Heart left ventricle (tissue), 16 donors: ENCODE measurements at regions not wholly inside any gene's neighbourhood (a gene's known extent, or its start where the extent isn't known, plus 50 kb on each side); places are given as distances from the start of the nearest gene placed in this dataset.

Source experiments
- ATAC-seq, 4 donors: fragments of 200-7000 bp; cut with Tn5 transposase; one replicate each; pipeline ENCODE4 v1.9.1; 2020 to 2022; ENCODE audit warnings: moderate library complexity in 4 of 4, mild to moderate bottlenecking in 3 of 4, moderate number of reproducible peaks in 1 of 4
- DNase-seq, 5 donors: peaks; one replicate each; pipeline ENCODE4 v3.0.0-alpha.2; 2020
- H3K27ac ChIP-seq, 12 donors: fragments of 200-600 bp; sonication (generic) in 4 of 12; one replicate each; pipeline versions ENCODE4 v1.5.0 to v1.8.0; 2016 to 2022; ENCODE audit warnings: mild to moderate bottlenecking in 2 of 12
- H3K27me3 ChIP-seq, 9 donors: fragments of 200-600 bp; sonication (generic) in 2 of 9; one replicate each; pipeline versions ENCODE4 v1.5.1 to v1.8.0; 2016 to 2022; ENCODE audit warnings: mild to moderate bottlenecking in 3 of 9
- H3K36me3 ChIP-seq, 9 donors: fragments of 200-600 bp; sonication (generic) in 2 of 9; one replicate each; pipeline versions ENCODE4 v1.5.0 to v1.8.0; 2018 to 2022; ENCODE audit warnings: mild to moderate bottlenecking in 2 of 9
- H3K4me1 ChIP-seq, 12 donors: fragments of 200-600 bp; sonication (generic) in 4 of 12; one replicate each; pipeline versions ENCODE4 v1.5.0 to v1.8.0; 2016 to 2022; ENCODE audit warnings: mild to moderate bottlenecking in 3 of 12
- H3K4me3 ChIP-seq, 12 donors: fragments of 200-600 bp; sonication (generic) in 4 of 12; one replicate each; pipeline versions ENCODE4 v1.5.0 to v1.8.0; 2017 to 2022; ENCODE audit warnings: mild to moderate bottlenecking in 9 of 12, moderate library complexity in 4 of 12
- H3K9me3 ChIP-seq, 12 donors: fragments of 200-600 bp; sonication (generic) in 4 of 12; one replicate each; pipeline versions ENCODE4 v1.5.0 to v1.8.0; 2016 to 2022; ENCODE audit warnings: mild to moderate bottlenecking in 1 of 12
- CTCF ChIP-seq, 12 donors: fragments of 200-600 bp; sonication (generic) in 4 of 12; IDR thresholded peaks; one replicate each; pipeline versions ENCODE4 v1.5.0 to v1.8.0; 2018 to 2022; ENCODE audit warnings: antibody characterized with exemption in 12 of 12, mild to moderate bottlenecking in 5 of 12
- POLR2A ChIP-seq, 2 donors: fragments of 450-650 bp; IDR thresholded peaks; one replicate each; pipeline ENCODE4 v1.6.1; 2017; ENCODE audit warnings: antibody characterized with exemption in 2 of 2, mild to moderate bottlenecking in 2 of 2, moderate library complexity in 2 of 2
- WGBS, 4 donors: extraction: QIAGEN DNeasy Blood & Tissue Kit in 2 of 4; methylation state at CpG; one replicate each; pipeline versions ENCODE4 v1.1.5 to v1.1.7; 2013 to 2018; 5-methylcytosine and 5-hydroxymethylcytosine counted together
- intact Hi-C, 10 donors: fragments of 100-400 bp; cut with DNase I; formaldehyde crosslinking; loops; one replicate each; pipeline versions ENCODE4 v1.11.1 to v1.14.2; 2022
- donor health status: ischemic (EF 13 %, LVEDD 7.1; RV severe dilation, severe dysfunction).
- donor health status: healthy with polysubstance abuse.
- donor health status: DM: no; HTN: yes; CAD: no.
- donor health status: DM: no; HTN: no; CAD: no.
- donor health status: ischemic (EF 25% LVEDD 6.9; RV normal size, moderate dysfunction).
- donor health status: ischemic (EF 25% LVEDD 5.7; RV mildly dilated, moderate dysfunction).
- donor health status: healthy.
- donor health status: DM: yes; HTN: yes; CAD: no.
- donor health status: ischemic (EF 35%, LVEDD 5.7; RV mildly dilated, moderate dysfunction).
- donor health status: nonischemic (EF 11% LVEDD 7.7; RV severe dilation, severe dysfunction).
- donor health status: DM: yes; HTN: yes; CAD: no.
- donor health status: PGD.
- donor health status: ischemic (EF 29% LVEDD 5.4; RV normal size, mild dysfunction).
- donor health status: nonischemic (EF 23%, LVEDD 6.1; RV moderate dilation, normal function).

GRCh38 chr16:20249211-20249610 is 78.1 kb downstream of the GP2 start:
- no peak overlapping the region for H3K4me3 ChIP-seq
- WGBS, 4 donors: 40 to 54% (median 46%) methylated on average over 1 of the region's 1 CpG
- no peak for DNase-seq
- no peak for TF ChIP-seq POLR2A (IDR thresholded peaks at IDR 0.05)
- TF ChIP-seq CTCF (IDR thresholded peaks at IDR 0.05): no peak
- no peak overlapping the region for H3K27ac ChIP-seq
- no peak for ATAC-seq
- H3K9me3 ChIP-seq: no peaks in the 10 kb centered on the region
- intact Hi-C loops: no loop called here
- no peaks in the 10 kb centered on the region for H3K27me3 ChIP-seq
- no peaks in the 10 kb centered on the region for H3K4me1 ChIP-seq
- H3K36me3 ChIP-seq: no peaks in the 10 kb centered on the region

- Histone ChIP-seq H3K4me1 (no peaks in the 10 kb centered on the region), H3K27me3 (peaks cover 0 to 5% (median 0%) of the 10 kb centered on the region in 9 donors), H3K9me3 (no peaks in the 10 kb centered on the region), H3K36me3 (no peaks in the 10 kb centered on the region), H3K27ac (no peak overlapping the region), H3K4me3 (no peak overlapping the region)
- ATAC-seq (no peak), DNase-seq (no peak)
- intact Hi-C loops: no loop called here
- 68 to 81% (median 75%) methylated on average over 3 of the region's 3 CpGs for WGBS, 4 donors
- no peak for TF ChIP-seq POLR2A (IDR thresholded peaks at IDR 0.05)
- no peak for TF ChIP-seq CTCF (IDR thresholded peaks at IDR 0.05)
Measured at GRCh38 chr16:20247076-20247475, 80.2 kb downstream of the GP2 start.

GRCh38 chr16:20243731-20244281 is 83.5 kb downstream of the GP2 start:
- Histone ChIP-seq H3K4me3 (no peak overlapping the region), H3K27me3 (peaks cover 0 to 18% (median 0%) of the 10 kb centered on the region in 9 donors), H3K27ac (no peak overlapping the region), H3K9me3 (peaks cover 0 to 2% (median 0%) of the 10 kb centered on the region in 12 donors), H3K36me3 (no peaks in the 10 kb centered on the region), H3K4me1 (no peaks in the 10 kb centered on the region)
- no peak for DNase-seq
- WGBS, 4 donors: 32 to 46% (median 34%) methylated on average over 3 of the region's 3 CpGs
- no peak for TF ChIP-seq CTCF (IDR thresholded peaks at IDR 0.05)
- no peak for TF ChIP-seq POLR2A (IDR thresholded peaks at IDR 0.05)
- ATAC-seq: no peak
- intact Hi-C loops: no loop called here

- H3K27ac ChIP-seq: no peak overlapping the region
- TF ChIP-seq POLR2A (IDR thresholded peaks at IDR 0.05) (no peak), CTCF (IDR thresholded peaks at IDR 0.05) (no peak)
- ATAC-seq (no peak), DNase-seq (no peak)
- H3K9me3 ChIP-seq: peaks cover 0 to 2% (median 0%) of the 10 kb centered on the region in 12 donors
- H3K27me3 ChIP-seq: peaks cover 0 to 18% (median 0%) of the 10 kb centered on the region in 9 donors
- no peaks in the 10 kb centered on the region for H3K36me3 ChIP-seq
- intact Hi-C loops: no loop called here
- WGBS, 4 donors: 55 to 69% (median 65%) methylated on average over 3 of the region's 3 CpGs
- H3K4me1 ChIP-seq: no peaks in the 10 kb centered on the region
- H3K4me3 ChIP-seq: no peak overlapping the region
Measured at GRCh38 chr16:20242568-20243255, 84.6 kb downstream of the GP2 start.
